ENCODE measurements at regions not wholly inside any gene's neighbourhood (a gene's known extent, or its start where the extent isn't known, plus 50 kb on each side); places are given as distances from the start of the nearest gene placed in this dataset.
A peak's percentile ranks its signal among the peaks of the same experiment; 100 is the strongest.
"Not testable (repeated sequence)": the region's sequence is repeated elsewhere in the genome, so short reads cannot be mapped to it uniquely, and the experiment has no call there.

DNA sequence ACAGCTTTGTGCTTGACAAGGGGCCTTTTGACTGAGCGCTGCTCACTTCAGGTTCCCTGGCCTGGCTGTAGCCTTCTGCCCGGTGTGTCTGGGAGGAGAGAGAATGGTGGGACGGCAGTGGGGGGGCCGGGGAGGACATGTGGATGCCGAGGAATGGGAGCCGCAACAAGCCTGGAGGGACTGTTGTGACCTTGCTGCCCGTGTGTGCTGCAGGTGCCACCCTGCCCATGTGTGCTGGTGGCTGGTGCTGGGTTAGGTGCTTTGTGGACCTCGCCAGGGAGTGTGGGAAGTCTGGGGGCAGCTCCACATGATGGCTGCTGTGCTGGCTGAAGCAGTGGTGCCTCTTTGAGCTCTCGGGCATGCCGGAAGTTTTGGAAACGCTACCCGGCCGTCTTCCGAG is 132.1 kb downstream of the LAT start:
- TF ChIP-seq POLR2AphosphoS5 (IDR thresholded peaks at IDR 0.05; ENCODE audit: low read depth, low read length): no peak
- FAIRE-seq (no peak), DNase-seq (ENCODE audit: insufficient read length, low spot score) (no peak)

DNA sequence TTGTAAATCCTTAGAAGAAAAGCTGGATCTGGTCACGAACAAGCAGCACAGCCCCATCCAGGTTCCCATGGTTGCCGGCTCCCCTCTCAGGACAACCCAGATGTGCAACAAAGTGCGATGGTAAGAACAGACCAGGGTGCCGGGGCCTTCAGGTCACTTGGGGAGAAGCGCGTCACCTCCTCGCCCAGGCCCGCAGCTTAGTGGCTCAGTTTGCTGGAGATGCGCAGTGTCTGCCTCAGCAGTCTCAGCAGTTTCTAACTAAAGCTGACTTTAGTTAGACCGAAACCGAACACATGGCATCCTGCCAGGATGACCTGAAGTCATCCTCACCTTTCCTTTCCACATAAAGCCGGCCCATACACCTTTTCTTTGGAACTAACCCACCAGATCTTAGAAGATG is 131.4 kb downstream of the LAT start:
- not testable (repeated sequence) for FAIRE-seq

DNA sequence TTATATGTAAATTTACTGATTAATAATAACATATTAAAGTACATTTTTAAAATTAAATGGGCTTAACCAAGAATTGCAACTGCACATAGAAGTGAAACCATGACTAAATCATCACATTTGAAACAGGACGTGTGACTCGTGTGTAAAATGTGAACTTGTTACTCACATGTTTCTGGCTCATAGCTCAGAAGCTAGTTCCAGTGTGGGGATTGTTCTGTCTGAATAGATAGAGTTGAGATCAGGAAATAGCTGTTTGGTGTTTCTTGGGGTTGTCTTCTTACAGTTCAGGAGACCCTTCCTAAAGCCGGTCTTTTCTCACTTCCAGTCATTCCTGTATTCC is 130.9 kb downstream of the LAT start:
- not testable (repeated sequence) for DNase-seq (ENCODE audit: insufficient read length, low spot score)
- TF ChIP-seq SPI1 (IDR thresholded peaks at IDR 0.05; ENCODE audit: low read depth, low read length): peak; percentile 23; the same call in 1 of the 2 replicates
- peak; percentile 48 for FAIRE-seq

More for the DNA sequence above, 131.4 kb downstream of the LAT start:
- DNase-seq (ENCODE audit: insufficient read length, low spot score): not testable (repeated sequence)

DNA sequence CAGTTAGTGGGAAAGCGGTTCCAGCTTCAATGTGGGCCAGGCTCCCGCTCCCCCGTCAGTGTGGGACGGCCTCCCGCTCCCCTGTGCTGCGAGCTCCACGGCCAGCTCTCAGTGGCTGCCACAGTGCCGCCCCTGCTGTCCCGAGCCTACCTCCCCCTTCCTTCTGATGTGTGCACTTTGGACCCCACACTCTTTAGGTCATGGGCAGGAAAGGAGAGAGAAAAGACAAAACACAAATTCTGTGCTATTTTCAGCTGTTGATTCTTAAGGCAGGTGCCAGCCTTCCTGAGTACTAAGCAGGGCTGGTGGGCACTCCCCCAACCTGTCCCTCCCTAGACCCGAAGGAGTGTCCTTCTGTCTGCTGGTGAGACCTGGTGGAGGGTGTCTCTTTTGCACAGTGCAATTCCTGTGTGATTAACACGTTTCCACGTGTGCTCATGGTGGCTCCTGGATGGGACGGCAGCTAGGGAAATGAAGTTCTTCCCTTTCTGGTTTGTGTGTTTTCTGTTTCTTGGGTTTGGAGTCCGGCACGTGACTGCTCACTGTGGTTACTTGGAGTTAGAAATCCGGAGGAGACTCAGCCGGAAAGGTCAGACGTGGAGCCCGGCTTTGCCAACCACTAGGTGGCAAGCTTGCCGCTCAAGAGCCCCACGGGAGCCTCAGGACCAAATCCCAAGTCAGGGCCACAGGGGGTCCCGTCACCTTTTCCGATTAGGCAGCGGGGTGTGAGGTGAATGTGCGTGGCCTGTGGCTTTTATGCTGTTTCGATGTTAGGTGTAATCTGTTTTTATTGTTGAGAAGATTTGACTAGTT is 130.3 kb downstream of the LAT start:
- FAIRE-seq: peak; percentile 63
- DNase-seq (ENCODE audit: insufficient read length, low spot score): not testable (repeated sequence)

DNA sequence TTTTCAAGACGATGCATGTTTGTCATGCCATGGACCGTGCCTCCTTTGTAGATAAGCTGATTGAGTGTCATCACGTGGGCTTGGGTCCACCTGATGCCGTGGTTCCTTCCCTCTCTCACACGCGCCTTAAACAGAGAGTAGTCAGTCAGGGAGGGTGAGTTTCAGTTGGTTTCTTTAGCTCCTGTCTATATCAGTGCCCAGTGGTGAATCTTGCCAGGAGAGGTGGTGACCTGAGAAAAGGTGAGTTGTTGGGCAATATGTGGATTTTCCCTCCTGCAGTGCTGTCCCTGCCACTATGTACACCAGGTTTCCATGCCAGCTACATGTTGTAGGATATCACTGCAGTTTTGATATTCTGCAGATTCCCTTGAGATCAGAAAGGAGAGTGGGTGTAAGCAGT is 129.7 kb downstream of the LAT start:
- no peak for DNase-seq (ENCODE audit: insufficient read length, low spot score)
- no peak for FAIRE-seq

DNA sequence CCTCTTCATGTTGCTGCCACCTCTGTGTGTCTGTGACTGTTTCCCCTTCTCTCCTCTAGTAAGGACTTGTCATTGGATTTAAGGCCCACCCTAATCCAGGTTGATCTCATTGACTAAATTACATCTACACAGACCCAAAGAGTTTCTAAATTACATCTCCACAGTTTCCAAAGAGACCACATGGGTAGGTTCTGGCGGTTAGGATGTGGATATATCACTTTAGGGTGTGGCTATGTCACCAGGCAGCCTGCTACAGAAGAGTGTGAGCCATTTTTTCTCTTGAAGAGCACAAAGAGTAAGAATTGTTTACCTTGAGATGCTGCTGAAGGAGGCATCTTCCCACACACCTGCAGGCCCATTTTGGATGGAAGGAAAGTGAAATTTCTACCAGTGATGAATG is 128.6 kb downstream of the LAT start:
- not testable (repeated sequence) for FAIRE-seq; DNase-seq (ENCODE audit: insufficient read length, low spot score)

More for the DNA sequence above, 129.7 kb downstream of the LAT start:
- TF ChIP-seq PAX5 (IDR thresholded peaks at IDR 0.05; ENCODE audit: insufficient read depth, low read length, severe bottlenecking) (no peak), POU2F2 (IDR thresholded peaks at IDR 0.05; ENCODE audit: low read depth, low read length) (no peak), TAF1 (IDR thresholded peaks at IDR 0.05; ENCODE audit: low read depth, low read length) (no peak), POLR2A (IDR thresholded peaks at IDR 0.05; ENCODE audit: low read depth, low read length) (no peak), POLR2AphosphoS5 (IDR thresholded peaks at IDR 0.05; ENCODE audit: low read depth, low read length) (no peak), SPI1 (IDR thresholded peaks at IDR 0.05; ENCODE audit: low read depth, low read length) (no peak)

DNA sequence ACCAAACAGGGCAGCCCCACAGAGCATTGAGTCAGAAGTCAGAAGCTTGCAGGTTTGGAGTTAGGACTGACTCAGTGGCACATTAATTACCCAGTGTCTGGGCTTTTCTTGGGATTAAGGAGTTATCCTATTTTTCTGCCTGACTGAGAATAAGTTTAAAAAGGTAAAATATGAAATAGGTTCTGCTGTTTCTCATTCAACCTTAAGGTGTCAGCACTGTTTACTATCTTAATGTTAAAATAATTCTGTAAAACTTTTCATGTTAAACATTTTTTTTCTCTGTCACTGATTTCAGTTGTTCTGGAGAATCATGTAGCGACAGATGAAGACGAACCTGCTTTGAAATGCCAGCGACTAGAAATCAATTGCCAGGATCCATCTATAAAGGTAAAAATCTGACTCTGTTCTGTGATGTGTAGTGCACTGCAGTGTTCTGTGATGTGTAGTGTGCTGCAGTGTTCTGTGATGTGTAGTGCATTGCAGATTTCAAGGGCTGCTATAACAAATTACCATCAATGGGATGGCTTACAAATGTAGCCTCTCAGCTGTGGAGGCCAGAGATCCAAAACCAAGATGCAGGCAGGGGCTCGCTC is 128.0 kb downstream of the LAT start:
- TF ChIP-seq SPI1 (IDR thresholded peaks at IDR 0.05; ENCODE audit: low read depth, low read length) (no peak), PAX5 (IDR thresholded peaks at IDR 0.05; ENCODE audit: insufficient read depth, low read length, severe bottlenecking) (no peak)
- FAIRE-seq: no peak

DNA sequence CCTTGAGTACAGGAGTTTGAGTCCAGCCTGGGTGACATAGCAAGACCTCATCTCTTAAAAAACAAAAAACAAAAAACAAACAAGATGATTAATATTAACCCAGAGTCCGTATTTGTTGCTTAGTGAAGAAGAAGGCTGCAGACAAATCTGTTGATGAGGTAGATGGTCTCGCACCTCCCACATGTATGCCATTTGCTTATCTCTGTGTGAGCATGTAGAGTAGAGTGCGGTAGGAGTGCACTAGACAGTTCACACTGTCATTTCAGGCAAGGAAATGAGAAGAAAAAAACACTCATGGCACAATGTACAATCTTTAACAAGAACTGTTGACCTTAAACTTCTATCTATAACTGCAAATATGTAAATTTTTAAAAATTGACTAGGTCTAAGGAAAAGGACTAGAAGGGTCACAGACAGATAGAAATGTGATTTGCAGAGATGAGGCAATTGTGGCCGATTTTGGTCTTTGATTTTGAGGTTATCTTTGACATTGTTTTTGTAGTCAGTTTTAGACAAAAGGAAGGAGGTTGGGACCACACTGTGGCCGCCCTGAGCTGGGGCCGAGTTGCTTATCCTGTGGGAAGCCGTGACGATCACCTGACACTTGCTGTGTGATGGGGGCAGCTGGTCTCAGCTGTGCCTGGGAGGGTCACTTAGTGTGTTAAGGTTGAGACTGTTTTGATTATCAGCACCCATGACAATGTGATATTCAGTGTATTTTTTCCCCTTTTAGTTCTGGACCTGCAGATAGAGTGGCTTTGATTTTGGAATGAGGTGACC is 127.2 kb downstream of the LAT start:
- not testable (repeated sequence) for FAIRE-seq; DNase-seq (ENCODE audit: insufficient read length, low spot score)

More for the DNA sequence above, 128.0 kb downstream of the LAT start:
- DNase-seq (ENCODE audit: insufficient read length, low spot score): no peak

DNA sequence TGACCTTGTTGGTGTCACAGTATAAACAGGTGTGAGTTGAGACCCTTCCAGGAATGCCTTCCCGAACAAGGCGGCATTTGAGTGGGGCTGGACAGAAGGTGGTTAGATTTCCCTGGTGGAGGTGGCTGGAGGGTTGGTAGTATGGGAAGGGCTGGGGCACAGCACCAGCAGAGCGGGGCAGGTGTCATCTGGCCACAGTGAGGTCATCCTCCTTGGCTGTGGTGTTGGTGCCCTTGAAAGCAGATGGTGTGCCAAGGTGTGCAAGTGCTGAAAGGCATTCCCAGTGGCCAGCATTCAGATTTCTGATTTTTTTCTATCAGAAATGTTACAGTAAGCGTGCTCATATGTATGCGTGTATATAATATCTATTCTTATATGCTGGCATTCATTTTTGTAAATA is 126.6 kb downstream of the LAT start:
- DNase-seq (ENCODE audit: insufficient read length, low spot score) (no peak), FAIRE-seq (no peak)
- TF ChIP-seq POU2F2 (IDR thresholded peaks at IDR 0.05; ENCODE audit: low read depth, low read length) (no peak), TAF1 (IDR thresholded peaks at IDR 0.05; ENCODE audit: low read depth, low read length) (no peak), POLR2AphosphoS5 (IDR thresholded peaks at IDR 0.05; ENCODE audit: low read depth, low read length) (no peak), POLR2A (IDR thresholded peaks at IDR 0.05; ENCODE audit: low read depth, low read length) (no peak), SPI1 (IDR thresholded peaks at IDR 0.05; ENCODE audit: low read depth, low read length) (no peak), PAX5 (IDR thresholded peaks at IDR 0.05; ENCODE audit: insufficient read depth, low read length, severe bottlenecking) (no peak)

DNA sequence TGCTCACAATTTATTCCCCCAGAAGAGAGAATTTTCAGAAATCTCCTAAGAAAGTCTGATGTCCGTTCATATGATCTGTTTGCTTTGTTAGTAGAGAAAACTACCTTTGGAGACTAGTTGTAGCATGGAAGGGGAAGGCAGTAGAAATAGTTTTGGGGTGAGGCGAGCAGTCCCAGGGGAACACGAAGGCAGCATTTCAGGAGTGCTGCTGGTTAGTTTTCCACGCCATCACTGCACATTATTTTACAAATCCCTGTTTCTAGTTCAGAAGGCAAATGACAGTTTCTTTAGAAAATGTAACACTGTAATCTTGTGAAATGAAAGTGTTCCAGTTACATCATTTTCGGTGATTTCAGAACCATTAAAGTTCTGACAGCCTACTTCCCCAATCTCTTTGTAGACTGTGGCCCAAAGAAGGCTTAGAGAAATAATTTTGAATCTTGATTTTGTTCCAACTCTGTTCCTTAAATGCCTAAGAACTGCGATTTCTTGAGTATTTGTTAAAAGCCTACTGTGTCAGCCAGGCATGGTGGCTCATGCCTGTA is 123.8 kb downstream of the LAT start:
- not testable (repeated sequence) for FAIRE-seq; DNase-seq (ENCODE audit: insufficient read length, low spot score)

DNA sequence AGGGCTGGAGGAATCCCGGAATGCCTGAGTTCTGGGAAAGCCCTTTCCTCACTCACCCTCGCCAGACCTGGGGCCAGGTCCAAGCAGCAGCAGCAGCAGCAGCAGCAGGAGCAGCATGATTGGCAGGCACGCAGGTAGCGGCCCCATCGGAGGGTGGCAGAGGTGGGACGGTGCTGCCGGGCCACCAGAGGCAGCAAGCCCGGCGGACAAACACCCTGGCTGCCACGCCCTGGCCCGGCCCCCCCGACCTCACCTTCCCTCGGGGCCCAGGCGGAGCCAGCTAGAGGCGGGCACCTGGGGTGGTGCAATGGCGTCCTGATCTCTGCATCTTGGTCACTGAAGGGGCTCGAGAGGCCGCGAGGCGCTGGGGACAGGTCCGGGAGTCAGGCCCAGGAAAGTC is 122.4 kb downstream of the LAT start:
- FAIRE-seq (no peak), DNase-seq (ENCODE audit: insufficient read length, low spot score) (no peak)
- TF ChIP-seq POU2F2 (IDR thresholded peaks at IDR 0.05; ENCODE audit: low read depth, low read length): no peak
- no peak for TF ChIP-seq SPI1 (IDR thresholded peaks at IDR 0.05; ENCODE audit: low read depth, low read length)
- no peak for TF ChIP-seq POLR2A (IDR thresholded peaks at IDR 0.05; ENCODE audit: low read depth, low read length)
- no peak for TF ChIP-seq POLR2AphosphoS5 (IDR thresholded peaks at IDR 0.05; ENCODE audit: low read depth, low read length)
- TF ChIP-seq TAF1 (IDR thresholded peaks at IDR 0.05; ENCODE audit: low read depth, low read length): no peak
- TF ChIP-seq PAX5 (IDR thresholded peaks at IDR 0.05; ENCODE audit: insufficient read depth, low read length, severe bottlenecking): no peak

DNA sequence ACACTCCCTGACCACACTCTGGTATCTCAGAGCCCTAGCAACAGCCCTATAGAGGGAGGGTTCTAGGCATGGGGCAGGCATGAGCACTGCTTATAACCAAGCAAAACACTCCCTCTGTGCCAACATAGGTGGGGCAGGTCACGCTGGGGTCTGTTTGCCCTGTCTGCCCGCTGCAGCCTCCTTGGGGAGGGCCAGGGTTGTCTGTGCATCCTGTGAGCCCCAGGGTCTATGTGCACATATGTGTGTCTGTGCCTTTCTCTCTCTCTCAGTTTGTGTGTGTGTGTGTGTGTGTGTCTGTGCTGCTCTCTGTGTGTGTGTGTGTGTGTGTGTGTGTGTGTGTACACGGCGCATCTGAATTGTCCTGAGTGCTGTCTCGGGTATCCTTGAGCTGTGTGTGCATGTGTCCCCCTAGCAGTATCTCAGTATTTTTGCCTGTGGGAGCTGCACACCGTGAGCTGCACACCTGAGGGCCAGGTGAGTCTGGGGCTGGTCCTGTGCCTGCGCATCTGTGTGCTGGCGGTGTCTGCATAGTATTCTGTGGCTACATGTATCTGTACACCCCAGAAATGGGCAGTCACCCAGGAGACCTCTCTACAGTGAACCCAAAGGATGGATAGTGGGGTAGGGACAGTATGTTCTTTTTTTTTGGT is 121.5 kb downstream of the LAT start:
- DNase-seq (ENCODE audit: insufficient read length, low spot score); FAIRE-seq: not testable (repeated sequence)

DNA sequence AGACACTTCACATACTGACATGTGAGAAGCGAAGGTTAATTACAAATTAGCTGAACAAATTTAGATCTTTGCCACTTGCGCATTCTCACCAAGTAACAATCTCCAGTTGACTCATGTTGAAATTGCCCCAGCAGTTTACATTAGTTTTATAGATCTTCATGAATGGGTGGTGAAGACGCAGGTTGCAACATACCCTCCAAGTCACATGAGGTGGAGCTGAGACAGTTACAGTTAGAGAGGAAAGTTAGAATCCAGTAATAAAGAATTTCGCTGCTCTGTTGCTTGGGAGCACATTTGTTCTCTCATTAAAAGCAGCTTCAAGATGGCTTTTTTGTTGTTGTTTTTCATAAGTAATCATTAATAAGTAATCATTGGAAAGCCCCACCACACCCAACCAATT is 119.7 kb downstream of the LAT start:
- FAIRE-seq; DNase-seq (ENCODE audit: insufficient read length, low spot score): not testable (repeated sequence)

DNA sequence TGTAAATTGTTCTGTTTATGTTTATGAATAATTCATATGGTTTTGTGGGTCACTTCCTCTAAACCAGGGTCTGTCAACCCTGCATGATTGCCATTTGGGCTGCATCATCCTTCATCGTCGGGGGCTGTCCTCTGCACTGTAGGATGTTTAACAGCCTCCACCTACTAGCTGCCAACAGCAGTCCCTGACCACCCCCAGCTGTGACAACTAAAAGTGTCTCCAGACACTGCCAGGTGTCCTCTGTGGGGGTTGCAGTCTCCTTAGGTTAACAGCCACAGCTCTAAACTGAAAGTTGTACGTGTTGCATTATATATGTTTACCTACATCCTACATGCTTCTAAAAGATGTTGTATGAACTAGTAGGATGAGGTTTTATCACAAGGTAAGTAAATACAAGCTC is 113.1 kb downstream of the LAT start:
- not testable (repeated sequence) for FAIRE-seq; DNase-seq (ENCODE audit: insufficient read length, low spot score)

DNA sequence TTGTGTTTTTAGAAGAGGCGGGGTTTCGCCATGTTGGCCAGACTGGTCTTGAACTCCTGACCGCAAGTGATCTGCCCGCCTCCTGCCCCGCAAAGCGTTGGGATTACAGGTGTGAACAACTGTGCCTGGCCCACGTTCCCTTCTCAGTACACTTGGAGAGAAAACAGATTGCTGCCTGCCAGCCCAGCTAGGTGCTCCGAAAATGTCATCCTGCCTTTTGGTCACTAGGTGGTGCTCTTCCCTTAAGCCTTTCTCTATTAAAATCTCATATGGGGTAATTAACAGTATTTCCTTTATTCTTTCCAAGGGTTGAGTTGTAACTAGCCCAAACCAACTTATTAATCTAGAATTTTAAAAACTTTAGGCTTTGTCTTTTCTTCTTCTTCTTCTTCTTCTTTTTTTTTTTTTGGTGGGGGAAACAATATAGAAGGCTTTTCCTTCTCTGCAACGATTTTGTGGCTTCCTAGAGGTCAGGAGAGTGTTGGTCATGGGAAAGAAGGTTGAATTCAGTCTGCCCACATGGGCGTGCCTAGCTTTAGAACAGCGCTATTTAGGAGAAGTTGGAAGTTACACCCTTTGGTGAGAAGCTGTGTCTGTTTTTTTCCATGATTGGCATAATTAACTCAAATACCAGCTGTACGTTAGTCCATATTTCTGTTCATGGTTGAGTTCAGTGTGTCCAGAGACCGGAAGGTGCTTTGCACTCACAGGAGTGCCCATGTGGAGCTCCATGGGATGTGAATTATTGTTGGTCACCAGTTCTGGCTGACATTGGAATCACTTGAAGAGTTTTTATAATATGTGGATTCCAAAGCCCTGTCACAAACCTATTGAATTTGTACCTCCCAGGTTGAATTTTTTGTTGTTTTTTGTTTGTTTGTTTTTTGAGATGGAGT is 110.1 kb downstream of the LAT start:
- FAIRE-seq; DNase-seq (ENCODE audit: insufficient read length, low spot score): not testable (repeated sequence)

All from GM12891 (cell line).